ENCODE measurements at regions not wholly inside any gene's neighbourhood (a gene's known extent, or its start where the extent isn't known, plus 50 kb on each side); places are given as distances from the start of the nearest gene placed in this dataset.

DNA sequence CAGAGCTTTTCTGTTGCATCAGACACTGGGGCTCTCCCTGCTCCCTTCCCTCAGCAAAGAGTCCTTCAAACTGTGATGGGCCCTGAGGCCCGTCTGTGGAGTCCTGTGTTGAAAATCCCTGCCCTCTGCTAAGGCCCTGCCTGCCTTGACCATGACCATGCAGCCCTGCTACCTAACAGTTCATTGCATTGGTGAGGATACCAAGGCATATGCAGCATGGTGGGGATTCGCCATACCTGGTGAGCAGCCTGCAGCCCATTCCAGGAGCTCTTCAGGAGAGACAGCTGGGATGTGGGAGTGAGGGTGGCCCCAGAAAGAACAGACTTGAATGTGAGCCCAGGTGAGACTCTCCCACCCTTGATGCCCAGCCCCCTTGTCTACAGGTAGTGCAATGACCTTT, 70.6 kb upstream of the GSX1 start:
- Histone ChIP-seq H3K4me2 (ENCODE audit: insufficient read depth, low read length) (no peak overlapping the region), H3K9me1 (replicated peaks; ENCODE audit: control insufficient read depth, extremely low read depth, insufficient read depth, low read length) (no peaks in the 10 kb centered on the region), H3K4me1 (ENCODE audit: control insufficient read depth, extremely low read depth, insufficient read depth, low read length) (no peaks in the 10 kb centered on the region), H3K36me3 (ENCODE audit: control insufficient read depth in 2 of 2, extremely low read depth in 1 of 2, insufficient read depth in 2 of 2, low read length in 2 of 2) (no peaks in the 10 kb centered on the region), H3K27me3 (ENCODE audit: control insufficient read depth in 2 of 2, insufficient read depth in 2 of 2, low read length in 2 of 2) (peaks cover 0 to 6% of the 10 kb centered on the region in 2 experiments), H3K9me3 (replicated peaks; ENCODE audit: control insufficient read depth, insufficient read depth, low read length) (no peaks in the 10 kb centered on the region), H3K4me3 (replicated peaks in 1 of 3; ENCODE audit: insufficient read depth in 1 of 3, low read depth in 1 of 3, low read length in 3 of 3) (no peak overlapping the region), H2AFZ (ENCODE audit: low read depth, low read length) (no peak overlapping the region), H3K27ac (ENCODE audit: insufficient read depth, low read depth, low read length) (no peak overlapping the region), H3K9ac (replicated peaks; ENCODE audit: extremely low read depth, insufficient read depth, low read length) (no peak overlapping the region), H4K20me1 (replicated peaks; ENCODE audit: control insufficient read depth, extremely low read depth, insufficient read depth, low read length) (no peaks in the 10 kb centered on the region), H3K79me2 (ENCODE audit: control insufficient read depth, insufficient read depth, low read length) (no peaks in the 10 kb centered on the region)
- no TSS peak for BruUV-seq (replicated peaks)
- DNase-seq (ENCODE audit: low read depth, low spot score) (no peak), FAIRE-seq (no peak)
- dilution Hi-C loops (cut with MboI; ENCODE audit: extremely low pct_ligation_motif_present, low sequenced_read_pairs) (no loop called here), intact Hi-C loops (cut with micrococcal nuclease) (no loop called here)
- ChIA-PET POLR2A (interaction anchor here (0.6 kb wide), 1 partner anchor 53 kb away, joined by 3 read pairs; no protein-coding TSS in a partner anchor), CTCF (interaction anchor here (1.0 kb wide), 1 partner anchor 232 kb away, joined by 3 read pairs; no protein-coding TSS in a partner anchor)
- TF ChIP-seq GATA2 (IDR thresholded peaks at IDR 0.05; ENCODE audit: insufficient read depth, insufficient read length, low read depth, low read length) = no peak
- TF ChIP-seq, protein P1, sequence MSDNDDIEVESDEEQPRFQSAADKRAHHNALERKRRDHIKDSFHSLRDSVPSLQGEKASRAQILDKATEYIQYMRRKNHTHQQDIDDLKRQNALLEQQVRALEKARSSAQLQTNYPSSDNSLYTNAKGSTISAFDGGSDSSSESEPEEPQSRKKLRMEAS (IDR thresholded peaks at IDR 0.05; ENCODE audit: insufficient read depth, insufficient read length) = no peak
- no peak for TF ChIP-seq POLR2A (IDR thresholded peaks at IDR 0.05; ENCODE audit: low read depth, low read length)
- no peak for TF ChIP-seq JUN (IDR thresholded peaks at IDR 0.05; ENCODE audit: borderline replicate concordance, insufficient read depth, insufficient read length, low read depth)
- no peak for TF ChIP-seq MYC (IDR thresholded peaks at IDR 0.05; ENCODE audit: low read depth, low read length)
- TF ChIP-seq, protein P2, sequence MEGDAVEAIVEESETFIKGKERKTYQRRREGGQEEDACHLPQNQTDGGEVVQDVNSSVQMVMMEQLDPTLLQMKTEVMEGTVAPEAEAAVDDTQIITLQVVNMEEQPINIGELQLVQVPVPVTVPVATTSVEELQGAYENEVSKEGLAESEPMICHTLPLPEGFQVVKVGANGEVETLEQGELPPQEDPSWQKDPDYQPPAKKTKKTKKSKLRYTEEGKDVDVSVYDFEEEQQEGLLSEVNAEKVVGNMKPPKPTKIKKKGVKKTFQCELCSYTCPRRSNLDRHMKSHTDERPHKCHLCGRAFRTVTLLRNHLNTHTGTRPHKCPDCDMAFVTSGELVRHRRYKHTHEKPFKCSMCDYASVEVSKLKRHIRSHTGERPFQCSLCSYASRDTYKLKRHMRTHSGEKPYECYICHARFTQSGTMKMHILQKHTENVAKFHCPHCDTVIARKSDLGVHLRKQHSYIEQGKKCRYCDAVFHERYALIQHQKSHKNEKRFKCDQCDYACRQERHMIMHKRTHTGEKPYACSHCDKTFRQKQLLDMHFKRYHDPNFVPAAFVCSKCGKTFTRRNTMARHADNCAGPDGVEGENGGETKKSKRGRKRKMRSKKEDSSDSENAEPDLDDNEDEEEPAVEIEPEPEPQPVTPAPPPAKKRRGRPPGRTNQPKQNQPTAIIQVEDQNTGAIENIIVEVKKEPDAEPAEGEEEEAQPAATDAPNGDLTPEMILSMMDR (IDR thresholded peaks at IDR 0.05; ENCODE audit: extremely low read depth in 1 of 2, insufficient read depth in 1 of 2, low read depth in 1 of 2, low read length in 2 of 2) = no peak
- TF ChIP-seq POLR2AphosphoS5 (IDR thresholded peaks at IDR 0.05; ENCODE audit: insufficient read depth, low read depth, low read length) = no peak
- no peak for TF ChIP-seq EZH2 (IDR thresholded peaks at IDR 0.05; ENCODE audit: borderline replicate concordance, low read depth, low read length, severe bottlenecking)

Data from endothelial cell of umbilical vein (primary cell).